Sigmoid colon (tissue), 3 donors: ENCODE measurements at regions not wholly inside any gene's neighbourhood (a gene's known extent, or its start where the extent isn't known, plus 50 kb on each side); places are given as distances from the start of the nearest gene placed in this dataset.

Experiments used
- CTCF ChIP-seq, 4 experiments: fragments of 450-650 bp in 3 of 4; fragments of 200-600 bp in 1 of 4; IDR thresholded peaks; one replicate each; pipeline ENCODE4 v1.5.1; 2016 to 2019; ENCODE audit warnings: antibody characterized with exemption in 4 of 4, mild to moderate bottlenecking in 3 of 4, moderate library complexity in 2 of 4
- POLR2A ChIP-seq, 2 donors: fragments of 450-650 bp; IDR thresholded peaks; one replicate each; pipeline ENCODE4 v1.6.1; 2016; ENCODE audit warnings: antibody characterized with exemption in 2 of 2, mild to moderate bottlenecking in 2 of 2, moderate library complexity in 2 of 2

GRCh38 chr3:7871003-7871560, 630.5 kb upstream of the LMCD1 start:
- no peak for TF ChIP-seq CTCF (IDR thresholded peaks at IDR 0.05)
- no peak for TF ChIP-seq POLR2A (IDR thresholded peaks at IDR 0.05)
